ENCODE measurements at regions not wholly inside any gene's neighbourhood (a gene's known extent, or its start where the extent isn't known, plus 50 kb on each side); places are given as distances from the start of the nearest gene placed in this dataset.

- Histone ChIP-seq H3K27ac (ENCODE audit: low read depth, low read length) (no peak overlapping the region), H3K9me2 (ENCODE audit: insufficient read depth) (no peaks in the 10 kb centered on the region), H3K27me3 (ENCODE audit: insufficient read depth, low read length) (no peaks in the 10 kb centered on the region), H3K36me3 (ENCODE audit: control insufficient read depth in 1 of 2, insufficient read depth in 2 of 2, low read length in 2 of 2) (no peaks in the 10 kb centered on the region), H3K4me3 (replicated peaks in 1 of 2; ENCODE audit: low read depth in 1 of 2, low read length in 2 of 2) (no peak overlapping the region), H3K4me2 (ENCODE audit: low read length) (no peak overlapping the region), H3K4me1 (ENCODE audit: control insufficient read depth in 1 of 2, insufficient read depth in 2 of 2, low read length in 2 of 2) (no peaks in the 10 kb centered on the region), H2AFZ (ENCODE audit: low read depth, low read length, poor library complexity, severe bottlenecking) (no peak overlapping the region), H4K20me1 (ENCODE audit: insufficient read depth) (no peaks in the 10 kb centered on the region), H3K9ac (ENCODE audit: low read length) (no peak overlapping the region), H3K79me2 (ENCODE audit: insufficient read depth, low read length) (no peaks in the 10 kb centered on the region), H3K9me3 (ENCODE audit: control insufficient read depth in 1 of 2, insufficient read depth in 1 of 2, low read depth in 1 of 2, low read length in 2 of 2) (no peaks in the 10 kb centered on the region)
- intact Hi-C loops (cut with micrococcal nuclease), result loop anchor here (5.0 kb wide), 1 partner anchor 243 kb away; the partner anchor contains the start of gene SLC39A10
- ChIA-PET CTCF (no interaction called here), RAD21 (ENCODE audit: low non-redundant PET in 1 of 2, low total read pairs in 2 of 2, uncharacterized antibody in 2 of 2, unreplicated experiment in 2 of 2) (no interaction called here), POLR2A (no interaction called here)
- TF ChIP-seq SP1 (IDR thresholded peaks at IDR 0.05; ENCODE audit: low read depth) (no peak), JUND (IDR thresholded peaks at IDR 0.05) (no peak), FOSL1 (IDR thresholded peaks at IDR 0.05; ENCODE audit: low read depth) (no peak), EZH2 (IDR thresholded peaks at IDR 0.05) (no peak), ZBTB33 (IDR thresholded peaks at IDR 0.05; ENCODE audit: extremely low read depth, insufficient replicate concordance, low read length) (no peak), CTCF (IDR thresholded peaks at IDR 0.05 in 2 of 3, conservative IDR thresholded peaks at IDR 0.05 in 1 of 3; ENCODE audit: borderline replicate concordance in 1 of 3, insufficient read depth in 1 of 3, low read depth in 2 of 3, low read length in 2 of 3) (no peak), RAD21 (IDR thresholded peaks at IDR 0.05; ENCODE audit: low read depth) (no peak), CBX3 (IDR thresholded peaks at IDR 0.05; ENCODE audit: low read depth) (no peak), YY1 (IDR thresholded peaks at IDR 0.05; ENCODE audit: extremely low read depth, insufficient replicate concordance, low read depth, low read length) (no peak), EGR1 (IDR thresholded peaks at IDR 0.05; ENCODE audit: low read depth) (no peak)
- DNase-seq (ENCODE audit: low read depth, low spot score) (no peak), ATAC-seq (no peak)
- no TSS peak for BruUV-seq (replicated peaks)
Observed at GRCh38 chr2:195414537-195415100, 242.4 kb upstream of the SLC39A10 start.

Measured in HCT116 (cell line).